Nephron (organoid): ENCODE measurements at regions not wholly inside any gene's neighbourhood (a gene's known extent, or its start where the extent isn't known, plus 50 kb on each side); places are given as distances from the start of the nearest gene placed in this dataset.
A peak's percentile ranks its signal among the peaks of the same experiment; 100 is the strongest.

Experiments
- H3K27ac Mint-ChIP-seq, 3 experiments: 2 replicates each; pipeline ENCODE4 v1.8.0; 2020; ENCODE audit warnings: mixed read lengths in 3 of 3, mild to moderate bottlenecking in 2 of 3, moderate library complexity in 1 of 3
- H3K27me3 Mint-ChIP-seq: 2 replicates; pipeline ENCODE4 v1.8.0; 2021; ENCODE audit warnings: low read depth, mild to moderate bottlenecking, moderate library complexity, mixed read lengths
- H3K36me3 Mint-ChIP-seq: 2 replicates; pipeline ENCODE4 v1.8.0; 2020; ENCODE audit warnings: low read depth, mixed read lengths
- H3K4me1 Mint-ChIP-seq: 2 replicates; pipeline ENCODE4 v1.8.0; 2020; ENCODE audit warnings: mixed read lengths
- H3K4me3 Mint-ChIP-seq, 3 experiments: 2 replicates each; pipeline ENCODE4 v1.8.0; 2020; ENCODE audit warnings: mild to moderate bottlenecking in 3 of 3, mixed read lengths in 3 of 3, moderate library complexity in 2 of 3
- H3K9me3 Mint-ChIP-seq: 2 replicates; pipeline ENCODE4 v1.8.0; 2020; ENCODE audit warnings: mixed read lengths
- CTCF ChIP-seq, 3 experiments: fragments of 200-600 bp; sonication (generic); IDR thresholded peaks; one replicate each; pipeline ENCODE4 v1.5.0; 2021; ENCODE audit warnings: antibody characterized with exemption in 3 of 3; ENCODE audit not compliant: unreplicated experiment in 3 of 3

GRCh38 chr2:236760246-236760645 lies 190.6 kb downstream of the ACKR3 start:
- no peak for TF ChIP-seq CTCF (IDR thresholded peaks at IDR 0.05; ENCODE audit: unreplicated experiment in 3 of 3)
- H3K27ac Mint-ChIP-seq = no peak overlapping the region
- H3K36me3 Mint-ChIP-seq = no peaks in the 10 kb centered on the region
- H3K4me3 Mint-ChIP-seq = no peak overlapping the region
- no peaks in the 10 kb centered on the region for H3K9me3 Mint-ChIP-seq
- peaks cover 3% of the 10 kb centered on the region for H3K4me1 Mint-ChIP-seq
- H3K27me3 Mint-ChIP-seq = peaks cover 5% of the 10 kb centered on the region

- H3K4me1 Mint-ChIP-seq = peaks cover 5% of the 10 kb centered on the region
- H3K4me3 Mint-ChIP-seq = no peak overlapping the region
- peaks cover 5% of the 10 kb centered on the region for H3K27me3 Mint-ChIP-seq
- H3K27ac Mint-ChIP-seq = no peak overlapping the region
- peaks cover under 1% of the 10 kb centered on the region for H3K9me3 Mint-ChIP-seq
- H3K36me3 Mint-ChIP-seq = no peaks in the 10 kb centered on the region
- no peak for TF ChIP-seq CTCF (IDR thresholded peaks at IDR 0.05; ENCODE audit: unreplicated experiment in 3 of 3)
Measured at GRCh38 chr2:236761358-236761757, 191.7 kb downstream of the ACKR3 start.

GRCh38 chr2:236762628-236763027 lies 193.0 kb downstream of the ACKR3 start:
- H3K27me3 Mint-ChIP-seq = peaks cover 9% of the 10 kb centered on the region
- no peak for TF ChIP-seq CTCF (IDR thresholded peaks at IDR 0.05; ENCODE audit: unreplicated experiment in 3 of 3)
- peaks cover 4% of the 10 kb centered on the region for H3K36me3 Mint-ChIP-seq
- peaks cover 5% of the 10 kb centered on the region for H3K4me1 Mint-ChIP-seq
- H3K27ac Mint-ChIP-seq = no peak overlapping the region
- H3K4me3 Mint-ChIP-seq = no peak overlapping the region
- peaks cover 10% of the 10 kb centered on the region for H3K9me3 Mint-ChIP-seq

- TF ChIP-seq CTCF (IDR thresholded peaks at IDR 0.05; ENCODE audit: unreplicated experiment in 3 of 3) = no peak
- Mint-ChIP-seq H3K4me1 (peaks cover 5% of the 10 kb centered on the region), H3K27me3 (peaks cover 9% of the 10 kb centered on the region), H3K27ac (peak overlapping the region in 1 of 3 experiments; percentile 19), H3K9me3 (peaks cover 10% of the 10 kb centered on the region), H3K4me3 (no peak overlapping the region), H3K36me3 (peaks cover 4% of the 10 kb centered on the region)
Measured at GRCh38 chr2:236763857-236764256, 194.2 kb downstream of the ACKR3 start.

- Mint-ChIP-seq H3K4me3 (no peak overlapping the region), H3K27ac (peak overlapping the region in 1 of 3 experiments; percentile 29), H3K4me1 (peaks cover 5% of the 10 kb centered on the region), H3K27me3 (peaks cover 6% of the 10 kb centered on the region), H3K9me3 (peaks cover 10% of the 10 kb centered on the region), H3K36me3 (peaks cover 4% of the 10 kb centered on the region)
- TF ChIP-seq CTCF (IDR thresholded peaks at IDR 0.05; ENCODE audit: unreplicated experiment in 3 of 3) = no peak
Measured at GRCh38 chr2:236764716-236765115, 195.1 kb downstream of the ACKR3 start.

GRCh38 chr2:236765478-236765877 lies 195.9 kb downstream of the ACKR3 start:
- Mint-ChIP-seq H3K9me3 (peaks cover 10% of the 10 kb centered on the region), H3K36me3 (peaks cover 4% of the 10 kb centered on the region), H3K27ac (peak overlapping the region in 1 of 3 experiments; percentile 29), H3K4me3 (no peak overlapping the region), H3K4me1 (peaks cover 5% of the 10 kb centered on the region), H3K27me3 (peaks cover 4% of the 10 kb centered on the region)
- no peak for TF ChIP-seq CTCF (IDR thresholded peaks at IDR 0.05; ENCODE audit: unreplicated experiment in 3 of 3)
